ENCODE measurements at regions not wholly inside any gene's neighbourhood (a gene's known extent, or its start where the extent isn't known, plus 50 kb on each side); places are given as distances from the start of the nearest gene placed in this dataset.

GRCh38 chr4:163773940-163774339 lies 279.4 kb downstream of the TMA16 start:
- no peak for DNase-seq

GRCh38 chr4:163776957-163777356 lies 282.5 kb downstream of the TMA16 start:
- no peak for DNase-seq

- DNase-seq = no peak
These were observed 287.2 kb downstream of the TMA16 start for GRCh38 chr4:163781726-163782125.

- DNase-seq = no peak
These were observed 295.7 kb downstream of the TMA16 start for GRCh38 chr4:163790231-163790630.

- DNase-seq = no peak
These were observed 301.4 kb downstream of the TMA16 start for GRCh38 chr4:163795885-163796284.

GRCh38 chr4:163804001-163804400 lies 309.5 kb downstream of the TMA16 start:
- DNase-seq = no peak

- no peak for DNase-seq
These were observed 312.2 kb downstream of the TMA16 start for GRCh38 chr4:163806653-163807052.

GRCh38 chr4:163808011-163808410 lies 313.5 kb downstream of the TMA16 start:
- DNase-seq = no peak

GRCh38 chr4:163810755-163811154 lies 316.3 kb downstream of the TMA16 start:
- no peak for DNase-seq

- DNase-seq = no peak
These were observed 321.3 kb downstream of the TMA16 start for GRCh38 chr4:163815776-163816175.

GRCh38 chr4:163816494-163816893 lies 322.0 kb downstream of the TMA16 start:
- DNase-seq = no peak

GRCh38 chr4:163818673-163819072 lies 324.2 kb downstream of the TMA16 start:
- DNase-seq = no peak

GRCh38 chr4:163833669-163834068 lies 339.2 kb downstream of the TMA16 start:
- no peak for DNase-seq

- DNase-seq = no peak
These were observed 351.5 kb downstream of the TMA16 start for GRCh38 chr4:163846008-163846407.

- no peak for DNase-seq
These were observed 357.8 kb downstream of the TMA16 start for GRCh38 chr4:163852246-163852645.

GRCh38 chr4:163857903-163858302 lies 363.4 kb downstream of the TMA16 start:
- no peak for DNase-seq

- DNase-seq = no peak
These were observed 364.0 kb downstream of the TMA16 start for GRCh38 chr4:163858515-163858914.

- no peak for DNase-seq
These were observed 368.6 kb downstream of the TMA16 start for GRCh38 chr4:163863082-163863481.

- DNase-seq = no peak
These were observed 370.5 kb downstream of the TMA16 start for GRCh38 chr4:163865010-163865409.

GRCh38 chr4:163866728-163867315 lies 372.3 kb downstream of the TMA16 start:
- DNase-seq = no peak

- no peak for DNase-seq
These were observed 374.0 kb downstream of the TMA16 start for GRCh38 chr4:163868445-163868844.

- no peak for DNase-seq
These were observed 376.6 kb downstream of the TMA16 start for GRCh38 chr4:163871078-163871477.

- DNase-seq = no peak
These were observed 380.8 kb downstream of the TMA16 start for GRCh38 chr4:163875327-163875726.

GRCh38 chr4:163878336-163879121 lies 384.0 kb downstream of the TMA16 start:
- no peak for DNase-seq

- DNase-seq = no peak
These were observed 397.9 kb downstream of the TMA16 start for GRCh38 chr4:163892417-163892816.

Measured in NCI-H2029 (cell line).